ENCODE measurements at regions not wholly inside any gene's neighbourhood (a gene's known extent, or its start where the extent isn't known, plus 50 kb on each side); places are given as distances from the start of the nearest gene placed in this dataset.
A peak's percentile ranks its signal among the peaks of the same experiment; 100 is the strongest.
"Not testable (repeated sequence)": the region's sequence is repeated elsewhere in the genome, so short reads cannot be mapped to it uniquely, and the experiment has no call there.

- no peak for DNase-seq
Measured at GRCh38 chr1:242723044-242723716, 198.7 kb upstream of the PLD5 start.

- no peak for DNase-seq
Measured at GRCh38 chr1:242718967-242719366, 194.5 kb upstream of the PLD5 start.

GRCh38 chr1:242712248-242712647, 187.8 kb upstream of the PLD5 start:
- DNase-seq: no peak

GRCh38 chr1:242710847-242711246, 186.3 kb upstream of the PLD5 start:
- DNase-seq: no peak

GRCh38 chr1:242710286-242710685, 185.8 kb upstream of the PLD5 start:
- no peak for DNase-seq

GRCh38 chr1:242703467-242703866, 179.0 kb upstream of the PLD5 start:
- no peak for DNase-seq

- peak; percentile 4 for DNase-seq
Measured at GRCh38 chr1:242692988-242693387, 168.5 kb upstream of the PLD5 start.

GRCh38 chr1:242691610-242691945, 167.1 kb upstream of the PLD5 start:
- DNase-seq: no peak

- no peak for DNase-seq
Measured at GRCh38 chr1:242690849-242691609, 166.5 kb upstream of the PLD5 start.

GRCh38 chr1:242689378-242689777, 164.9 kb upstream of the PLD5 start:
- DNase-seq: no peak

GRCh38 chr1:242674951-242675645, 150.6 kb upstream of the PLD5 start:
- DNase-seq: no peak

- no peak for DNase-seq
Measured at GRCh38 chr1:242673652-242674051, 149.2 kb upstream of the PLD5 start.

- not testable (repeated sequence) for DNase-seq
Measured at GRCh38 chr1:242673165-242673564, 148.7 kb upstream of the PLD5 start.

- DNase-seq: no peak
Measured at GRCh38 chr1:242670019-242670418, 145.5 kb upstream of the PLD5 start.

- DNase-seq: no peak
Measured at GRCh38 chr1:242662886-242663285, 138.4 kb upstream of the PLD5 start.

- DNase-seq: not testable (repeated sequence)
Measured at GRCh38 chr1:242653772-242654171, 129.3 kb upstream of the PLD5 start.

- DNase-seq: no peak
Measured at GRCh38 chr1:242651817-242652216, 127.3 kb upstream of the PLD5 start.

- DNase-seq: no peak
Measured at GRCh38 chr1:242641461-242641860, 117.0 kb upstream of the PLD5 start.

- no peak for DNase-seq
Measured at GRCh38 chr1:242639104-242639503, 114.6 kb upstream of the PLD5 start.

- DNase-seq: no peak
Measured at GRCh38 chr1:242634732-242635131, 110.2 kb upstream of the PLD5 start.

GRCh38 chr1:242629396-242629795, 104.9 kb upstream of the PLD5 start:
- DNase-seq: no peak

GRCh38 chr1:242623756-242624155, 99.3 kb upstream of the PLD5 start:
- no peak for DNase-seq

- no peak for DNase-seq
Measured at GRCh38 chr1:242623119-242623518, 98.6 kb upstream of the PLD5 start.

GRCh38 chr1:242613266-242613815, 88.8 kb upstream of the PLD5 start:
- DNase-seq: no peak

All from fibroblast of upper back skin (primary cell).